ENCODE measurements at regions not wholly inside any gene's neighbourhood (a gene's known extent, or its start where the extent isn't known, plus 50 kb on each side); places are given as distances from the start of the nearest gene placed in this dataset.
"Not testable (repeated sequence)": the region's sequence is repeated elsewhere in the genome, so short reads cannot be mapped to it uniquely, and the experiment has no call there.

- no peak for DNase-seq (ENCODE audit: low read depth in 2 of 2)
Observed at GRCh38 chr2:210860276-210860675, 303.9 kb downstream of the CPS1 start.

- no peak for DNase-seq (ENCODE audit: low read depth in 2 of 2)
Observed at GRCh38 chr2:210861038-210861665, 304.8 kb downstream of the CPS1 start.

GRCh38 chr2:210862283-210863065 lies 306.1 kb downstream of the CPS1 start:
- no peak for DNase-seq (ENCODE audit: low read depth in 2 of 2)

GRCh38 chr2:210863283-210863682 lies 306.9 kb downstream of the CPS1 start:
- DNase-seq (ENCODE audit: low read depth in 2 of 2) = no peak

GRCh38 chr2:210871566-210871965 lies 315.2 kb downstream of the CPS1 start:
- not testable (repeated sequence) for DNase-seq (ENCODE audit: low read depth in 2 of 2)

GRCh38 chr2:210873631-210874030 lies 317.2 kb downstream of the CPS1 start:
- no peak for DNase-seq (ENCODE audit: low read depth in 2 of 2)

GRCh38 chr2:210884227-210884626 lies 327.8 kb downstream of the CPS1 start:
- DNase-seq (ENCODE audit: low read depth in 2 of 2) = no peak

- no peak for DNase-seq (ENCODE audit: low read depth in 2 of 2)
Observed at GRCh38 chr2:210888035-210888434, 331.6 kb downstream of the CPS1 start.

GRCh38 chr2:210895132-210895531 lies 338.7 kb downstream of the CPS1 start:
- DNase-seq (ENCODE audit: low read depth in 2 of 2) = no peak

- DNase-seq (ENCODE audit: low read depth in 2 of 2) = peak; percentile 3 to 47
Observed at GRCh38 chr2:210899131-210899530, 342.7 kb downstream of the CPS1 start.

- DNase-seq (ENCODE audit: low read depth in 2 of 2) = no peak
Observed at GRCh38 chr2:210901326-210901725, 344.9 kb downstream of the CPS1 start.

GRCh38 chr2:210912779-210913178 lies 356.4 kb downstream of the CPS1 start:
- no peak for DNase-seq (ENCODE audit: low read depth in 2 of 2)

GRCh38 chr2:210913461-210913860 lies 357.1 kb downstream of the CPS1 start:
- no peak for DNase-seq (ENCODE audit: low read depth in 2 of 2)

GRCh38 chr2:210915912-210916311 lies 359.5 kb downstream of the CPS1 start:
- DNase-seq (ENCODE audit: low read depth in 2 of 2) = no peak

GRCh38 chr2:210917465-210917864 lies 361.1 kb downstream of the CPS1 start:
- DNase-seq (ENCODE audit: low read depth in 2 of 2) = no peak

- DNase-seq (ENCODE audit: low read depth in 2 of 2) = no peak
Observed at GRCh38 chr2:210919128-210919527, 362.7 kb downstream of the CPS1 start.

GRCh38 chr2:210922419-210922818 lies 366.0 kb downstream of the CPS1 start:
- DNase-seq (ENCODE audit: low read depth in 2 of 2) = no peak

- no peak for DNase-seq (ENCODE audit: low read depth in 2 of 2)
Observed at GRCh38 chr2:210928714-210929113, 372.3 kb downstream of the CPS1 start.

GRCh38 chr2:210938228-210938627 lies 381.8 kb downstream of the CPS1 start:
- DNase-seq (ENCODE audit: low read depth in 2 of 2) = no peak

GRCh38 chr2:210946395-210946794 lies 390.0 kb downstream of the CPS1 start:
- DNase-seq (ENCODE audit: low read depth in 2 of 2) = no peak

GRCh38 chr2:210950434-210951060 lies 394.1 kb downstream of the CPS1 start:
- DNase-seq (ENCODE audit: low read depth in 2 of 2) = not testable (repeated sequence)

- no peak for DNase-seq (ENCODE audit: low read depth in 2 of 2)
Observed at GRCh38 chr2:210954386-210954907, 398.0 kb downstream of the CPS1 start.

Data from lung microvascular endothelial cell (primary cell).